Left lobe of liver (tissue), 2 donors: ENCODE measurements at regions not wholly inside any gene's neighbourhood (a gene's known extent, or its start where the extent isn't known, plus 50 kb on each side); places are given as distances from the start of the nearest gene placed in this dataset.
A peak's percentile ranks its signal among the peaks of the same experiment; 100 is the strongest.

Experiments used
- ATAC-seq: fragments of 200-7000 bp; cut with Tn5 transposase; one replicate; pipeline ENCODE4 v1.9.1; 2020; ENCODE audit warnings: mild to moderate bottlenecking, moderate library complexity
- DNase-seq: peaks from one replicate; pipeline ENCODE4 v3.0.0-alpha.2; 2020; ENCODE audit warnings: low spot score
- donor health status: DM: no; HTN: no; CAD: no; lungs with moderate emphysema.
- donor health status: DM: no; HTN: yes; CAD: no.

DNA sequence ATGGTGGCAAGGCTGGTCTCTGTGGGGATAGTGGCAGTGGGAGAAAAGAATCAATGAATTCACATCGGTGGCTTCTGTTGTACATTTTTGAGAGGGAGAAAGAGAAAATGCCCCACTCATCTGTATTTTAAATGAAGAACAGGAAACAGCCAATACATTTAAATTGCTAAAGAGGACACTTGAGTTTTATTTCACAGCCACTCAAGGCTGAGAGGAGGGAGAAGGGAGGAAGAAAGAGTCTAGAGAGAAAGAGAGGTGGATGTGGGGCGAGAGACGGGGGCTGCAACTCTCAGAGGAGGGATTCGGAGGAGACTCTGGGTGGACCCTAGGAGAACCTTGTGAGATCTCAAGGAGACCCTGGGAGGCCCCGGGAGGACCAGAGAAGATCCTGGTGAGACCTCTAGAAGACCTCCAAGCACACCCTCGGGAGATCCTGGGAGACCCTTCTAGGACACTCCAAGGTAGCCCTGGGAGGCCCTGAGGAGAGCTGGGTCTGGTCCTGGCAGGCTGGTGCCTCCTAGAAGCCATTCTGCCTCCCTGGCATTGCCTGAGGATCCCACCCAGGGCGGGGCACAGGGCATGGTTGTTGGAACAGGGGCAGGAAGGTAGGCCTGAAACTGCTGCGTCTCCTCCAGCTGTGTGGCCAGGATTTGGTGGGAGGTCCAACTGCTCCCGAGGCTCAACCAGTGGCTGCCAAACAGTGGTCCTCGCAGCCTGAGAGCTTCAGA, 91.0 kb upstream of the SHISAL1 start:
- ATAC-seq (no peak), DNase-seq (no peak)

GRCh38 chr22:44403166-44403565, 90.4 kb upstream of the SHISAL1 start:
- no peak for DNase-seq
- ATAC-seq: no peak

DNA sequence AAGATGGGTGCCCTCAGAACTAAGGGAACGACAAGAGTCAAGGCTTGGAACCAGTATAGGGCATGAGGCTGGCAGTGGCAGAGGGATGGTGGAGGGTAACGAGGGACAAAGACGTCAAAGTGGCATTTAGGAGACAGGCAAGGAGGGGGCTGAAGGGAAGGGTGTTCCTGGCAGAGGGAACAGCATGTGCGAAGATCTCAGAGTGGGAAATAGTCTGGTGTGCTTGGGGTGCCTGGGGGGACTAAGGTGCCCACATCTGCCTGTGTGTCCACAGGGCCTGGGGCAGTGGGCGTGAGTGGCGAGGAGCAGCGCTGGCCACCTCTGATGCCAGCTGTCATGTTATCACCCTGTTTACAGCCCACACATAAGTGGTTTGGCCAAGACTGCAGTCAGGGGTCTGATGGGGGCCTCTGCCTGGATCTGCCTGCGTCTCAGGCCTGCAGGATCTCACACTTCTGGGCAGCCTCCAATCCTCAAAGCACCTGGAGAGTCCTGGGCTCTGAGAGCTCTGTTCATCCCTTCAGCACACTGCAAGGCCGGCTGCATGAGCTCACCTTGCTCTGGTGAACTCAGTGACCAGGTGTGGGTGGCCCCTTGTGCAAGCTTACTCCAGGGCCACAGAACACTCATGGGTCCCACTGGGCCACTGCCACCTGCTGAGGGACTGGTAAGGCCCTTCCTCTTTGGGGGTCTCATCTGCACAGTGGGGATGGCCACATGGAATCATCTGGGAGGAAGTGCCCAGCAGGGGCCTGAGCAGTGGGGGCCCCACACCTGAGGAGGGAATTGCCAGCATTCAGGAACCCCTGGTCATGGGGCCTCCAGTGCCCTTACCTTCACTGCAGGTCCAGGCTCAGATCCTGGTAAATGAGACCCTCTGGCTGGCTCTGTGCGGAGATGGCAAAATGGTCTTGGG, 89.7 kb upstream of the SHISAL1 start:
- peak; percentile 32 for DNase-seq
- ATAC-seq: no peak

DNA sequence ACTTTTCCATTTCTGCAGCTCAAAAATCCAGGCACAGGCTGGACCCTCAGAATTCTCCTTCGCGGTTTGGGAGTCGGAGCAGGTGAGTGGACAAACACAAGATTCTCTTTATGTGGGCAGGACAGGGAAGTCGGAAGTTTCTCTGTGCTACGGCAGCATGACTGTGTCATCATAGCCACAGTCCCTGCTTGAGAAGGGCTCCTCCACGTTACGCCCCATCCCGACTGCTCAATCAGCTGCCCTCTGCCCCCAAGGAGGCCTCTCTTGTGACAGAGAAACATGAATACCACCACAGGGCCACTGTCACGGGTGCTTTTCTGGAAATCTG, 89.0 kb upstream of the SHISAL1 start:
- peak; percentile 12 for DNase-seq
- no peak for ATAC-seq

DNA sequence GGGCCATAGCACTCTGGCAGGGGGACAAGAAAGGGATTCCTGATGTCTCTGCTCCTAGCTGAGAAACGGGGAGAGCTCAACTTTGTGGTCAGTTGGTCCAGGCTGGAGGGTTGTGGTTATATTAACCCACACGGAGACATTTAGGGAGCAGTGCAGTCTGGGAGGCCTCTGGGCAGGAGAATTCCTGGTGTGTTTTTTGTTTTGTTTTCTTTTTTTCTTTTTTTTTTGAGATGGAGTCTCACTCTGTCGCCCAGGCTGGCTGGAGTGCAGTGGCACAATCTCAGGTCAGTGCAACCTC, 88.0 kb upstream of the SHISAL1 start:
- ATAC-seq (no peak), DNase-seq (no peak)

DNA sequence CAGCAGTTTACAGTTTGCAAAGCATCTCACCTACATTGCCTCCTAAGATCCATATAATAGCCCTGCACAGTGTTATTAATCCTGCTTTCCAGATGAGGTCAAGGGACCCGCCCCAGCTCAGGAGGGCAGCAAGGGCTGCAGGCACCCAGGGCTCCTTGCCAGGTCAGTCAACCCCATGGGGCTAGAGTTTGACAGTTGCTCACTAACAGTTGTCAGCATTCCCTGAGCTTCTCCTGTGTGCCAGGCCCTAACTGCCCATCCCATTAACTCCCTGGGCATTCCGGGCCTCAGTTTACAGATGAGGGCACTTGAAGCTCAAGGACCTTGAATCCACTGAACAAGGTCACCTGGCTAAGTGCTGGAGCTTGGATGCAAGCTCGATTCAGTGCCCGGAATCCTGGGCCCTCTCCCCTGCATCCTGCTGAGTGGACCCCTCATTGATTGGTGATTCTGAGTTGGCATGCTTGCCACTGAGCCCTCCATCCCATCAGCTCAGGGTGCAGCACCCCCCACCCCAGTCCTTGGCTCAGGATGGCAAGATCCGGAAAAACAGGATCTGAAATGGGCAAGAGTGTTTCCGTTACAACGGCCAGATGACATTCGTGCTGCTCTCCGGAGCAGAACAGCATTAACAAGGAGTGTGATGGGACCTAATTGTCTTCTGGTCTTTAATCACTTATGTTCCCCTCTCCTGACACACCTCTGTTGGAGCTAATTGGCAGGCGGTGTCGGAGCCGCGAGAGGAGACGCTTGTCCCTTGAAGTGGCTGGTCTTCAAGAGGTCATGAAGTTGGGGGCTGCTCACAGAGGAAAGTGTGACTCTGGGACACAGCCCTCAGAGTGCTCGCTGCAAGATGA, 87.4 kb upstream of the SHISAL1 start:
- ATAC-seq (no peak), DNase-seq (peak; percentile 26)

DNA sequence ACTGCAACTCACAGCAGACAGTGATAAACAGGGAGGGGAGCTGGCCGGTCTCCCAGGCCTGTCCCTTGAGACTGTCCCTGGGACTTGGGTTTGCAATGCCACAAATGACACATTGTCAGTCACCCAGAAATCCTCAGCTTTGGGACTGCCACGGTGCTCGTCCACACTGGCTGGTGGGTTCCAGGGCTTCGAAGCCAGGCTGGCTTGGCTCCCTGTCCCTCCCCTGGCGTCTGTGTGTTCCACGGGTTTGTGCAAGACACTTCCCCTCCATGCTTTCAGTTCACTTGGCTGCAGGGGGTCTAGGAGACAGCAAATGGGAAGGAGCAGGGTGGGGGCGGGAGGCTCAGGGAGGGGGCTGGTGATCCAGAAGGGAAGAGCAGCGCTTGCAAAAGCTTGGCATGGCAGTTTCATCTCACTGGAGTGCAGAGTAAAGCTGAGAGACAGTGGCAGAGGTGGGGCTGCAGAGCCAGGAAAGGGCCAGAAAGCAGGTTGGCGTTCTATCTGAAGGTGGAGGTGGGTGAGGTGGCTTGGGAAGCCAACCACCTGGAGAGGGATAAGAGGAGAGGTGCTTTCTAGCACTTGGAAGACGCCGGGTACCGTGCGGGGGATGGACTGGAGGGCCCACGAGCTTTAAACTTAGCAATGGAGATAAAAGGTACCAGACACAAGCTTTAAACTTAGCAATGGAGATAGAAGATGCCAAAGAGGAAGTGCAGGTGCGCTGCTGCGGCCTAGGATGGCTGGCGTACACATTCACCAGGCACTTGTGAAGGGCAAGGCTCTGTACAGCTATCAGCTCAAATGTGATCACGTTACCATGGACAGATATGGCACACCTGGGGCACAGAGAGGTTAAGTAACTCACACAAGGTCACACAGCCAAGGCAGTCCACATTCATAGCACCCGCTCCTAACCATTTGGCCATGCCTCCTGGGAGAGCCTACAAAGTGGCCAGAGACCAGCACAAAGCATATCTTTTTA, 86.4 kb upstream of the SHISAL1 start:
- peak; percentile 33 for DNase-seq
- no peak for ATAC-seq

GRCh38 chr22:44396727-44397722, 84.3 kb upstream of the SHISAL1 start:
- no peak for ATAC-seq
- peak; percentile 24 for DNase-seq

GRCh38 chr22:44396021-44396726, 83.4 kb upstream of the SHISAL1 start:
- peak; percentile 26 for DNase-seq
- no peak for ATAC-seq

DNA sequence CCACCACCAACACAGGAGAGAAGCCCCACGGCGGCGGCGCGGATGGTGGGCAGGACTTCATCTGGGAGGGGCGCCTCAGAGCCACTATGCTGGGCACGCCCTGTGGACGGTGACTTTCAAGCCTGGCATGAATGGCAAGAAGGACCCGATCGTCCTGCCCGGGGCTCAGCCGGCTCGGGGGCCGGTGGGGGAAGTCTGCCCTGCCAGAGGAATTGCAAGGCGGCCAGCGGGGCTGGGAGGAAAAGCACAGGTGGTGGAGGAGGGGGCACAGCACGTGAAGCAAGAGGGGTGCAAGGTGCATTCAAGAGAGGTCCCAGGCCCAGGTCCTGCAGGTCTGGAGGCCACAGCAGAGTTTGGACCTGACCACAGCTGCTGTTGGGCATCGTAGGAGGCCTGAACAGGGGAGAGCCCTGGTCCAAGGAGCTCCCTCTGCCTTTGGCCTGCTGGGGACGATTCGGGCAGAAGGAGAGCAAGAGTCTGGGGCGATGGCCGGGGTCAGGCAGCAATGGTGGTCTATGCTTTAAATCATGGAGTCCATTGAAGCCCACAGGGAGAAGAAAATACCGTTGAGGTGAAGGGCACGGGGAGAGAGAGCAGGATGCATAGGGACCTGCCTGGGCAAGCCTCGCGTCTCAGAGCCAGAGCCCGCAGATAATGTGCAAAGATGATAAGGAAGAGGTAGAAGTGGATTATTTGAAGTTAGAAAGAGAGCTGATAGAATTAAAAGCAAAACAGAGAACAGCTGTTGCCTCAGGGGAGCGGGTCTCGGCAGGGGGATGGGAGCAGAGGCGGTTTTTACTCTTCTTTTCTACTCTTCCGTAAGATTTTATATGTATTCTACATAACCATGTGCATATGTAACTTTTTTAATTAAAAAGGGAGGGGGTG, 82.6 kb upstream of the SHISAL1 start:
- ATAC-seq (no peak), DNase-seq (peak; percentile 34)

DNA sequence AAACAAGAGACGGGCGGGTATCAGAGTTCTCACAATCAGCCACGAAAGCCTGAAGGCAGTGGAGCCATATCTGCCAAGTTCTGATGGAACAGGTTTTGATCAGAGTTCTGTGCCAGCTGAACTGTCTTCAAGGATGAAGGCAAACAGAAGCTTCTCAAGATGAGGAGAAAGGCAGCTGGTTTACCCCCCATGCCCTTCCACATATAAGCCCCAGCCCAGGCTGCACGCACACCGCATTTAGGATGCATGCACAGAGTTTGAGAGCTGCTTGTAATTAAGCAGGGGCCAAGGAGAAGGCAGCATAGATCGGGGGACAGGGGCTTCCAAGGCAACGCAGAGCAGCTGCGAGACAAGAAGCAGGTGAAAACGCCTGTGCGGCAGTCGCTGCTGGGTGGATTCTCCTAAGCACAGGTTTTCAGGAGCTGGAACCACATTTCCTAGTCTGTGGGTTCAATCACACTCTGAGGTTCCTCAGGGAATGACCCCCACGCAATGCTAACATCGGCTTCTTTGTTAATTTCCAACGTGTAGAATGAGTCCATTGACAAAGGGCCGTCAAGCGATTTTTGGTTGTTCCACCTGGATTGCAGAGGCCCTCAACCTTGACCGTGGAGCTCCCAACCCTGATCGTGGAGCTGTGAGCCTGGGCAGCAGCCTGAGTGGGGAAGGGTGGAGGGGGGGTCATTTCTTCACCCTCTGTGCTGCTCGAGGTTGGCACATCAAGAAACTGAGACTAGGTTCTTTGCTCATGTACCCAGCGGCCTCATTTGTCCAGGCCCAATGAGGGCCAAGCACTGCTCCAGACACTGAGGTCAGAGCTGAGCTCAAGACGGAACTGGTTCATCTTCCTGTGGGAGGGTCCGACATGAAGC, 81.7 kb upstream of the SHISAL1 start:
- ATAC-seq: no peak
- DNase-seq: peak; percentile 18

DNA sequence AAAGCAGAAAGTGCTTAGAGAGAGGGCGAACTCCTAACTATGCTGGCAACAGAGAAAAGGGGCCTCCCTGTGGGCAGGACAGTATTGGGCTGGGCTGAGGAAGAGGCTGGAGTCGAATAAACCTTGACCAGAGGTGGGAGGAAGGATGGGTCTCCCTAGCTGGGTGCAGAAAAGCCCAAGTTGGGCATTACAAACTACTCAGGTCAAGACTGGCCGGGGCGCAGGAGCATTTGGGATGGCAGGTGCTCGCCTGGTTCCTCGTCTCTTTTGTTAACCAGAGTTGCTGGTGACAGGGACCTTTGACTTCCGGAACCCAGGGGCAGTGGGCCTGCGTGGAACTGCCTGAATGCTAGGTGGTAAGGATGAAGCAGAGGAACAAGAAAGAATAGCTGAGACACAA, 80.3 kb upstream of the SHISAL1 start:
- DNase-seq (peak; percentile 33), ATAC-seq (no peak)

- DNase-seq (peak; percentile 19), ATAC-seq (no peak)
Observed at GRCh38 chr22:44392446-44392921, 79.7 kb upstream of the SHISAL1 start.

GRCh38 chr22:44391481-44392445, 79.0 kb upstream of the SHISAL1 start:
- ATAC-seq (no peak), DNase-seq (peak; percentile 26)

GRCh38 chr22:44391015-44391414, 78.3 kb upstream of the SHISAL1 start:
- DNase-seq (peak; percentile 30), ATAC-seq (no peak)
